Left cardiac atrium (tissue), 4 donors: ENCODE measurements at regions not wholly inside any gene's neighbourhood (a gene's known extent, or its start where the extent isn't known, plus 50 kb on each side); places are given as distances from the start of the nearest gene placed in this dataset.

Source experiments
- ATAC-seq, 2 donors: fragments of 200-7000 bp; cut with Tn5 transposase; one replicate each; pipeline ENCODE4 v1.9.1; 2020; ENCODE audit warnings: mild to moderate bottlenecking in 2 of 2, moderate library complexity in 2 of 2
- DNase-seq: peaks from one replicate; pipeline ENCODE4 v3.0.0-alpha.2; 2020
- intact Hi-C, 2 donors: fragments of 100-400 bp; cut with DNase I; formaldehyde crosslinking; loops; one replicate each; pipeline versions ENCODE4 v1.14.1 to v1.15.1; 2022 to 2023
- donor health status: DM: no; HTN: yes; CAD: no.
- donor health status: DM: no; HTN: yes; CAD: no; lungs with severe emphysema.
- donor health status: DM: yes; HTN: yes; CAD: no.
- donor health status: Dilated cardiomyopathy.

DNA sequence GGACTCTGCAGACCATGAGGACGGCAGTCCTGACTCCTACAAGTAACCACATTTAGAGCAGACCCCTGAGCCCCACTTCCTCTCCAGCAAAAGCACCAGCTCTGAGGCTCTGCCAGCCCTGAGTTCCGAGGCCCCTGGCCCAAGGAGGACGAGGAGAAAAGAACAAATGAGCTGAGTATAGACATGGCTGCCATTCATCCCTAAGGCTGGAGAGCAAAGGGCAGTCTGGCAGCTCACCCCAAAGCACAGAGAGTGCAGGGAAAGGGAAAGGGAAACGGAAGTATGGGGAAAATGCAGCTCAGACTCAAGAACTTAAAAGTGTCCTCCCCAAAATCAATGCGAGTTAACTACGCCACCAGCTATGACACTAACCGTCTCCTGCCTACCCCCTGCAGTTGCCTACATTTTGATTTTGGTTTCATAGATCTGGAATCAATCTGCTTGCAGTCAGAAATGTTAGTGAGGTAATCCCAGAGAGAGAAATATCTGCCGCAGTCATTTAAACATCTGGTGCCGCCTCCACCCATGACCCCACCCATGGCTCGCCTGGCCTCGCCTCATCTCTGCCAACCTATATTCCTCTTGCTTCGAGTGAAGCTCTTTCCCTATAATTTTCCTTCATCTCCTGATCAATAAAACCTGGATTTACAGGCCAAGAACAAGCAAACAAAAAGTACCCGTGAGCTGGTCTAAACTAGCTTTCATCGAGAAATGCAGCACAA, 49.6 kb upstream of the AFDN start:
- intact Hi-C loops, result loop anchor here in 1 of 2 donors (5.0 kb wide), 1 partner anchor 120 kb away; no protein-coding TSS in a partner anchor
- ATAC-seq, result no peak
- DNase-seq, result no peak
